Activated naive CD8-positive, alpha-beta T cell treated with anti-CD3 and anti-CD28 coated beads, Interleukin-2, amount 10 ng/mL, durations not matched to agents 7 days and 5 days (primary cell): ENCODE measurements at regions not wholly inside any gene's neighbourhood (a gene's known extent, or its start where the extent isn't known, plus 50 kb on each side); places are given as distances from the start of the nearest gene placed in this dataset.

Experiments
- ATAC-seq: fragments of 150-1000 bp; cut with Tn5 transposase; one replicate; pipeline ENCODE4 v1.10.0; 2021; ENCODE audit warnings: low read depth, moderate library complexity
- POLR2A ChIA-PET: fragments of 350-600 bp; sonication (Branson Sonifier 250); formaldehyde crosslinking; loops from one replicate; lab custom pipeline; 2021; ENCODE audit warnings: antibody characterized with exemption; lab: Charles Lee
- DNase-seq: peaks from one replicate; pipeline ENCODE4 v3.0.0; 2021
- H3K27ac Mint-ChIP-seq: one replicate; pipeline ENCODE4 v1.8.0; 2022; ENCODE audit warnings: mild to moderate bottlenecking, mixed read lengths
- H3K27me3 Mint-ChIP-seq: one replicate; pipeline ENCODE4 v1.8.0; 2022; ENCODE audit warnings: mild to moderate bottlenecking, moderate library complexity, mixed read lengths
- H3K36me3 Mint-ChIP-seq: one replicate; pipeline ENCODE4 v1.8.0; 2021; ENCODE audit warnings: mild to moderate bottlenecking, mixed read lengths
- H3K4me1 Mint-ChIP-seq: one replicate; pipeline ENCODE4 v1.8.0; 2021; ENCODE audit warnings: mixed read lengths
- H3K4me3 Mint-ChIP-seq: one replicate; pipeline ENCODE4 v1.8.0; 2022; ENCODE audit warnings: mild to moderate bottlenecking, moderate library complexity, mixed read lengths
- H3K9me3 Mint-ChIP-seq: one replicate; pipeline ENCODE4 v1.8.0; 2021; ENCODE audit warnings: mixed read lengths

- DNase-seq (no peak), ATAC-seq (no peak)
- no peaks in the 10 kb centered on the region for H3K9me3 Mint-ChIP-seq
- H3K4me1 Mint-ChIP-seq: peaks cover 8% of the 10 kb centered on the region
- POLR2A ChIA-PET: no interaction called here
- H3K27ac Mint-ChIP-seq: no peak overlapping the region
- H3K36me3 Mint-ChIP-seq: no peaks in the 10 kb centered on the region
- no peak overlapping the region for H3K4me3 Mint-ChIP-seq
- H3K27me3 Mint-ChIP-seq: peaks cover 22% of the 10 kb centered on the region
Measured at GRCh38 chr2:3100386-3100785, 277.2 kb downstream of the EIPR1 start.

GRCh38 chr2:3099860-3100234, 277.8 kb downstream of the EIPR1 start:
- no peak overlapping the region for H3K4me3 Mint-ChIP-seq
- H3K27ac Mint-ChIP-seq: no peak overlapping the region
- H3K27me3 Mint-ChIP-seq: peaks cover 22% of the 10 kb centered on the region
- H3K36me3 Mint-ChIP-seq: no peaks in the 10 kb centered on the region
- H3K9me3 Mint-ChIP-seq: no peaks in the 10 kb centered on the region
- POLR2A ChIA-PET: no interaction called here
- peaks cover 8% of the 10 kb centered on the region for H3K4me1 Mint-ChIP-seq
- ATAC-seq: no peak
- DNase-seq: no peak

- DNase-seq (no peak), ATAC-seq (no peak)
- peaks cover 8% of the 10 kb centered on the region for H3K4me1 Mint-ChIP-seq
- H3K9me3 Mint-ChIP-seq: no peaks in the 10 kb centered on the region
- no peak overlapping the region for H3K27ac Mint-ChIP-seq
- no peak overlapping the region for H3K4me3 Mint-ChIP-seq
- POLR2A ChIA-PET: no interaction called here
- no peaks in the 10 kb centered on the region for H3K36me3 Mint-ChIP-seq
- H3K27me3 Mint-ChIP-seq: peaks cover 21% of the 10 kb centered on the region
Measured at GRCh38 chr2:3099145-3099859, 278.3 kb downstream of the EIPR1 start.

GRCh38 chr2:3098231-3098630, 279.4 kb downstream of the EIPR1 start:
- ATAC-seq (no peak), DNase-seq (no peak)
- POLR2A ChIA-PET: no interaction called here
- H3K27me3 Mint-ChIP-seq: peaks cover 19% of the 10 kb centered on the region
- H3K4me3 Mint-ChIP-seq: no peak overlapping the region
- no peak overlapping the region for H3K27ac Mint-ChIP-seq
- no peaks in the 10 kb centered on the region for H3K36me3 Mint-ChIP-seq
- peaks cover 8% of the 10 kb centered on the region for H3K4me1 Mint-ChIP-seq
- no peaks in the 10 kb centered on the region for H3K9me3 Mint-ChIP-seq

- Mint-ChIP-seq H3K4me3 (no peak overlapping the region), H3K36me3 (no peaks in the 10 kb centered on the region), H3K27me3 (peaks cover 19% of the 10 kb centered on the region), H3K9me3 (no peaks in the 10 kb centered on the region), H3K4me1 (peaks cover 8% of the 10 kb centered on the region), H3K27ac (no peak overlapping the region)
- DNase-seq (no peak), ATAC-seq (no peak)
- POLR2A ChIA-PET: no interaction called here
Measured at GRCh38 chr2:3097804-3098203, 279.8 kb downstream of the EIPR1 start.

- no peak overlapping the region for H3K4me3 Mint-ChIP-seq
- H3K36me3 Mint-ChIP-seq: no peaks in the 10 kb centered on the region
- no peak overlapping the region for H3K27ac Mint-ChIP-seq
- H3K9me3 Mint-ChIP-seq: no peaks in the 10 kb centered on the region
- POLR2A ChIA-PET: no interaction called here
- ATAC-seq (no peak), DNase-seq (no peak)
- H3K27me3 Mint-ChIP-seq: peaks cover 21% of the 10 kb centered on the region
- H3K4me1 Mint-ChIP-seq: peaks cover 8% of the 10 kb centered on the region
Measured at GRCh38 chr2:3094999-3095958, 282.3 kb downstream of the EIPR1 start.

- Mint-ChIP-seq H3K4me3 (no peak overlapping the region), H3K9me3 (no peaks in the 10 kb centered on the region), H3K36me3 (no peaks in the 10 kb centered on the region), H3K27me3 (peaks cover 21% of the 10 kb centered on the region), H3K27ac (no peak overlapping the region), H3K4me1 (peaks cover 3% of the 10 kb centered on the region)
- DNase-seq (no peak), ATAC-seq (no peak)
- POLR2A ChIA-PET: no interaction called here
Measured at GRCh38 chr2:3094318-3094717, 283.3 kb downstream of the EIPR1 start.

- Mint-ChIP-seq H3K9me3 (no peaks in the 10 kb centered on the region), H3K27ac (no peak overlapping the region), H3K36me3 (no peaks in the 10 kb centered on the region), H3K4me1 (peaks cover 3% of the 10 kb centered on the region), H3K27me3 (peaks cover 21% of the 10 kb centered on the region), H3K4me3 (no peak overlapping the region)
- DNase-seq: no peak
- POLR2A ChIA-PET: no interaction called here
- no peak for ATAC-seq
Measured at GRCh38 chr2:3091696-3092095, 285.9 kb downstream of the EIPR1 start.

GRCh38 chr2:3082705-3083104, 294.9 kb downstream of the EIPR1 start:
- Mint-ChIP-seq H3K36me3 (no peaks in the 10 kb centered on the region), H3K27ac (no peak overlapping the region), H3K4me3 (no peak overlapping the region), H3K4me1 (no peaks in the 10 kb centered on the region), H3K27me3 (peaks cover 18% of the 10 kb centered on the region), H3K9me3 (peaks cover 4% of the 10 kb centered on the region)
- DNase-seq: no peak
- no peak for ATAC-seq
- POLR2A ChIA-PET: no interaction called here

GRCh38 chr2:3079959-3080948, 297.4 kb downstream of the EIPR1 start:
- Mint-ChIP-seq H3K4me1 (no peaks in the 10 kb centered on the region), H3K9me3 (peaks cover under 1% of the 10 kb centered on the region), H3K36me3 (no peaks in the 10 kb centered on the region), H3K27me3 (peaks cover 14% of the 10 kb centered on the region), H3K27ac (no peak overlapping the region), H3K4me3 (no peak overlapping the region)
- no peak for ATAC-seq
- POLR2A ChIA-PET: no interaction called here
- DNase-seq: no peak

- DNase-seq (no peak), ATAC-seq (no peak)
- H3K36me3 Mint-ChIP-seq: no peaks in the 10 kb centered on the region
- peaks cover 12% of the 10 kb centered on the region for H3K27me3 Mint-ChIP-seq
- H3K27ac Mint-ChIP-seq: no peak overlapping the region
- no peak overlapping the region for H3K4me3 Mint-ChIP-seq
- H3K4me1 Mint-ChIP-seq: no peaks in the 10 kb centered on the region
- POLR2A ChIA-PET: no interaction called here
- no peaks in the 10 kb centered on the region for H3K9me3 Mint-ChIP-seq
Measured at GRCh38 chr2:3079466-3079865, 298.2 kb downstream of the EIPR1 start.

GRCh38 chr2:3078684-3079083, 298.9 kb downstream of the EIPR1 start:
- Mint-ChIP-seq H3K9me3 (no peaks in the 10 kb centered on the region), H3K36me3 (no peaks in the 10 kb centered on the region), H3K4me1 (no peaks in the 10 kb centered on the region), H3K27me3 (peaks cover 8% of the 10 kb centered on the region), H3K27ac (no peak overlapping the region), H3K4me3 (no peak overlapping the region)
- POLR2A ChIA-PET: no interaction called here
- DNase-seq: no peak
- ATAC-seq: no peak
